NCI-H187 (cell line): ENCODE measurements at regions not wholly inside any gene's neighbourhood (a gene's known extent, or its start where the extent isn't known, plus 50 kb on each side); places are given as distances from the start of the nearest gene placed in this dataset.
"Not testable (repeated sequence)": the region's sequence is repeated elsewhere in the genome, so short reads cannot be mapped to it uniquely, and the experiment has no call there.

ENCODE experiments used
- DNase-seq, 2 experiments: peaks; one replicate each; lab custom pipeline; 2025; lab: John Stamatoyannopoulos, UW

DNA sequence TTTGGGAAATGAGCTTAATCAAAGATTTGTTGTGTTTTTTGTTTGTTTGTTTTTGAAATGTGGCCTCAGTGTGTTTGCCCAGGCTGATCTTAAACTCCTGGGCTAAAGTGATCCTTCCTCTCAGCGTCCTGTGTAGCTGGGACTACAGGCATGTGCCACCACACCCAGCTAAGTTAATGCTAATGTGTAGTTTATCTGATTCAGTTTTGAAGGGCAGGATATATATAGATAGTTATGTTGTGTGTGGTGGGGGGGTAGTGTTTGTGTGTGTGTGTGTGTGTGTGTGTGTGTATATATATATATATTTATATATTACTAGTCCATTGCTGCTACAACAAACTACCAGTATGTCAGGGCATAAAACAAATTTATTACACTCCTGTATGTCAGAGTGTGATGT lies 108.1 kb upstream of the PTPN20 start:
- DNase-seq: not testable (repeated sequence)

GRCh38 chr10:46810222-46810621 lies 101.0 kb upstream of the PTPN20 start:
- DNase-seq: not testable (repeated sequence)

DNA sequence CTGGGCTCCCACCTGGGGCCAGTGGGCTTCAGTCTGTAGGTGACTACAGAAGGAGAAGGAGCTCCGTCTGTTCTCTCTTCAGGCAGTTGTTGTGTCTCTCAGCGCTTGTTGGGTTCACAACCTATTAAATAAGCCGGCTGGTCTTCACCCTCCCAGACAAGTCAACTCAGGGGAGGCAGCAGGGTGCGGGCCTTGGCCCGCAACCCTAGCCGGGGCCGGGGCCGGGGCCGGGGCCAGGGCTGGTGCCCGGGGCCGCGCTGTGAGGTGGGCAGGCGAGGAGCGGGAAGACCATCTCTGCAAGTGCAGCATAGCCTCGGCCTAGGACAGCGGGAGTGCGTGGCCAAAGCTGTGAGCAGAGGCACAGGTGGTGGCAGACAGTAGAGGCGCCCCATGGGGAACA lies 95.1 kb upstream of the PTPN20 start:
- not testable (repeated sequence) for DNase-seq

DNA sequence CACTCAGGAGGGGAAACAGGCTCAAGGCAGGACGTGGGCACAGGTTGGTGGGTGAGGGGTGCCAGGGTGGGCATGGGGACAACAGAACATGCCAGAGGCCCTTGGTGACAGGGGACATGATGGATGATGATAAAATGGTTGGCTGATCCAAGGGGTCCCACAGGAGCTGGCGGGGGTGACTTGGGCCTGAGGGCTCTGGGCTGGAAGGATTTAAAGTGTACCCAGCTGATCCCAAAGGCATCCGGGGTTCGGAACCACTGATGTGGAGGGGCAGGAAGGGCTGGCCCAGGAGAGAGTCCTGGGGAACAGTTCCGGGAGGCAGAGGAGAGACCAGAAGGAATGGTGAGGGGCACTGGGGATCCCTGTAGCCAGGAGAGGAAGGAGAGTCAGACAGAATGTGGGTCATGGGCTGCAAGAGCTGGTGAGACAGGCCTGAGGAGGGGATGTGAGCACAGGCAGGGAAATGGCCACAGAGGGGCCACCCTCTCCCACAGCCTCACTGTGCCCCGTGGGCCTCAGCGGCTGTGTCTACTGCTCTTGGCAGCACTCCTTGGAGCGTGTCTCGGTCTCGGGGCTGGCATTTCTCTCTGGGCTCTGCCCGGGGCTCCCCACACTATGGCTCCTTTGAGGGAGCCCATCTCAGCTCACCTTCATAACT lies 70.7 kb upstream of the PTPN20 start:
- DNase-seq: not testable (repeated sequence)

GRCh38 chr10:46841051-46841593 lies 70.1 kb upstream of the PTPN20 start:
- DNase-seq: not testable (repeated sequence)

- DNase-seq: not testable (repeated sequence)
Measured at GRCh38 chr10:46845194-46845593, 66.0 kb upstream of the PTPN20 start.

GRCh38 chr10:46845640-46846039 lies 65.6 kb upstream of the PTPN20 start:
- DNase-seq: not testable (repeated sequence)

GRCh38 chr10:46860753-46861152 lies 50.5 kb upstream of the PTPN20 start:
- not testable (repeated sequence) for DNase-seq
